SK-N-SH treated with all-trans-retinoic acid at 6 μM for 48 hours (cell line): ENCODE measurements at regions not wholly inside any gene's neighbourhood (a gene's known extent, or its start where the extent isn't known, plus 50 kb on each side); places are given as distances from the start of the nearest gene placed in this dataset.

Experiments
- ATAC-seq: fragments of 200-7000 bp; cut with Tn5 transposase; 3 replicates; pipeline ENCODE4 v1.9.1; 2020; ENCODE audit warnings: mild to moderate bottlenecking, moderate library complexity
- ARNTL ChIP-seq: fragments of 450-650 bp; formaldehyde crosslinking; IDR thresholded peaks from 2 replicates; pipeline ENCODE4 v1.5.0; 2020; ENCODE audit warnings: low read depth, mild to moderate bottlenecking, moderate library complexity, borderline replicate concordance
- BACH2 ChIP-seq: fragments of 250-450 bp; sonication (Bioruptor Pico); IDR thresholded peaks from 2 replicates; pipeline ENCODE4 v1.9.0; 2021; ENCODE audit warnings: mild to moderate bottlenecking, borderline replicate concordance
- CREB5 ChIP-seq: fragments of 250-450 bp; sonication (Bioruptor Pico); IDR thresholded peaks from 2 replicates; pipeline ENCODE4 v1.5.1; 2020; ENCODE audit warnings: low read depth, mild to moderate bottlenecking, moderate library complexity
- CSDC2 ChIP-seq: fragments of 250-450 bp; sonication (Bioruptor Pico); IDR thresholded peaks from 2 replicates; pipeline ENCODE4 v1.5.0; 2020; ENCODE audit warnings: mild to moderate bottlenecking, moderate library complexity
- CSRNP3 ChIP-seq: fragments of 250-450 bp; sonication (Bioruptor Pico); IDR thresholded peaks from 2 replicates; pipeline ENCODE4 v1.5.1; 2021; ENCODE audit warnings: mild to moderate bottlenecking, moderate library complexity
- ESRRG ChIP-seq: fragments of 250-450 bp; sonication (Bioruptor Pico); IDR thresholded peaks from 2 replicates; pipeline ENCODE4 v1.6.1; 2021; ENCODE audit warnings: mild to moderate bottlenecking
- GLIS3 ChIP-seq: fragments of 250-450 bp; sonication (Bioruptor Pico); IDR thresholded peaks from 2 replicates; pipeline ENCODE4 v1.5.0; 2020; ENCODE audit warnings: mild to moderate bottlenecking, moderate library complexity
- OSR1 ChIP-seq: fragments of 250-450 bp; sonication (Bioruptor Pico); IDR thresholded peaks from 2 replicates; pipeline ENCODE4 v1.8.0; 2022; ENCODE audit warnings: moderate library complexity, mild to moderate bottlenecking, inconsistent platforms
- PATZ1 ChIP-seq: fragments of 250-450 bp; sonication (Bioruptor Pico); IDR thresholded peaks from 2 replicates; pipeline ENCODE4 v1.8.0; 2020; ENCODE audit warnings: mild to moderate bottlenecking, moderate library complexity, borderline replicate concordance
- POU6F1 ChIP-seq: fragments of 250-450 bp; sonication (Bioruptor Pico); IDR thresholded peaks from 2 replicates; pipeline ENCODE4 v1.8.0; 2021; ENCODE audit warnings: low read depth, mild to moderate bottlenecking, moderate library complexity, borderline replicate concordance
- PPARA ChIP-seq: fragments of 250-450 bp; sonication (Bioruptor Pico); IDR thresholded peaks from 2 replicates; pipeline ENCODE4 v1.5.0; 2020; ENCODE audit warnings: mild to moderate bottlenecking, borderline replicate concordance
- RARB ChIP-seq: fragments of 250-450 bp; sonication (Bioruptor Pico); IDR thresholded peaks from 2 replicates; pipeline ENCODE4 v1.8.0; 2021; ENCODE audit warnings: mild to moderate bottlenecking, moderate library complexity
- SNAI2 ChIP-seq: fragments of 250-450 bp; sonication (Bioruptor Pico); IDR thresholded peaks from 2 replicates; pipeline ENCODE4 v1.5.0; 2020; ENCODE audit warnings: mild to moderate bottlenecking, moderate library complexity
- TOX ChIP-seq: fragments of 250-450 bp; sonication (Bioruptor Pico); IDR thresholded peaks from 2 replicates; pipeline ENCODE4 v1.8.0; 2021; ENCODE audit warnings: mild to moderate bottlenecking, moderate library complexity, borderline replicate concordance
- ZC3H10 ChIP-seq: fragments of 250-450 bp; sonication (Bioruptor Pico); IDR thresholded peaks from 2 replicates; pipeline ENCODE4 v1.5.1; 2021; ENCODE audit warnings: mild to moderate bottlenecking, moderate library complexity
- ZFP3 ChIP-seq: fragments of 250-450 bp; sonication (Bioruptor Pico); IDR thresholded peaks from 2 replicates; pipeline ENCODE4 v1.5.0; 2020; ENCODE audit warnings: mild to moderate bottlenecking, moderate library complexity
- ZFP30 ChIP-seq: fragments of 450-650 bp; formaldehyde crosslinking; IDR thresholded peaks from 2 replicates; pipeline ENCODE4 v1.5.0; 2022; ENCODE audit warnings: mild to moderate bottlenecking, moderate library complexity
- ZNF565 ChIP-seq: fragments of 450-650 bp; formaldehyde crosslinking; conservative IDR thresholded peaks from 2 replicates; pipeline ENCODE4 v1.5.0; 2020; ENCODE audit warnings: low read depth, mild to moderate bottlenecking, moderate library complexity
- ZNF70 ChIP-seq: fragments of 450-650 bp; formaldehyde crosslinking; IDR thresholded peaks from 2 replicates; pipeline ENCODE4 v1.5.0; 2020; ENCODE audit warnings: mild to moderate bottlenecking, moderate library complexity
- ZNF8 ChIP-seq: fragments of 450-650 bp; formaldehyde crosslinking; IDR thresholded peaks from 2 replicates; pipeline ENCODE4 v1.5.0; 2020; ENCODE audit warnings: mild to moderate bottlenecking, moderate library complexity

GRCh38 chr21:38688068-38688467, 117.7 kb upstream of the ETS2 start:
- no peak for ATAC-seq
- TF ChIP-seq BACH2 (no peak), ZFP30 (CRISPR knock-in tag) (no peak), ZNF8 (CRISPR knock-in tag) (no peak), GLIS3 (CRISPR knock-in tag) (no peak)

GRCh38 chr21:38691631-38692030, 114.1 kb upstream of the ETS2 start:
- TF ChIP-seq ESRRG (CRISPR knock-in tag) (no peak), PPARA (CRISPR knock-in tag) (no peak), CSDC2 (CRISPR knock-in tag) (no peak), PATZ1 (CRISPR knock-in tag) (no peak), ZC3H10 (CRISPR knock-in tag) (no peak), RARB (CRISPR knock-in tag) (no peak)
- ATAC-seq: no peak

GRCh38 chr21:38696579-38696978, 109.2 kb upstream of the ETS2 start:
- TF ChIP-seq RARB (CRISPR knock-in tag) (no peak), ZNF565 (CRISPR knock-in tag) (no peak), BACH2 (no peak), POU6F1 (CRISPR knock-in tag) (no peak), ZNF70 (CRISPR knock-in tag) (no peak), ZNF8 (CRISPR knock-in tag) (no peak), ZFP3 (CRISPR knock-in tag) (no peak), ESRRG (CRISPR knock-in tag) (no peak)
- ATAC-seq: no peak

- peak; percentile 40; the same call in 1 of the 3 replicates for ATAC-seq
- TF ChIP-seq POU6F1 (CRISPR knock-in tag) (no peak), CREB5 (CRISPR knock-in tag) (no peak), ZFP3 (CRISPR knock-in tag) (no peak), OSR1 (CRISPR knock-in tag) (no peak), ESRRG (CRISPR knock-in tag) (no peak), TOX (CRISPR knock-in tag) (no peak), CSDC2 (CRISPR knock-in tag) (no peak), PATZ1 (CRISPR knock-in tag) (no peak), SNAI2 (no peak), ZNF565 (CRISPR knock-in tag) (no peak), BACH2 (no peak), PPARA (CRISPR knock-in tag) (no peak)
Observed at GRCh38 chr21:38699048-38699447, 106.7 kb upstream of the ETS2 start.

GRCh38 chr21:38702196-38702595, 103.5 kb upstream of the ETS2 start:
- no peak for ATAC-seq
- TF ChIP-seq CSRNP3 (no peak), PATZ1 (CRISPR knock-in tag) (no peak), SNAI2 (no peak), ZC3H10 (CRISPR knock-in tag) (no peak), TOX (CRISPR knock-in tag) (no peak), ARNTL (CRISPR knock-in tag) (no peak), OSR1 (CRISPR knock-in tag) (no peak)
